Fibroblast of skin of right quadriceps (primary cell): ENCODE measurements at regions not wholly inside any gene's neighbourhood (a gene's known extent, or its start where the extent isn't known, plus 50 kb on each side); places are given as distances from the start of the nearest gene placed in this dataset.

ENCODE experiments used
- DNase-seq: peaks from one replicate; pipeline ENCODE4 v3.0.0-alpha.2; 2013

DNA sequence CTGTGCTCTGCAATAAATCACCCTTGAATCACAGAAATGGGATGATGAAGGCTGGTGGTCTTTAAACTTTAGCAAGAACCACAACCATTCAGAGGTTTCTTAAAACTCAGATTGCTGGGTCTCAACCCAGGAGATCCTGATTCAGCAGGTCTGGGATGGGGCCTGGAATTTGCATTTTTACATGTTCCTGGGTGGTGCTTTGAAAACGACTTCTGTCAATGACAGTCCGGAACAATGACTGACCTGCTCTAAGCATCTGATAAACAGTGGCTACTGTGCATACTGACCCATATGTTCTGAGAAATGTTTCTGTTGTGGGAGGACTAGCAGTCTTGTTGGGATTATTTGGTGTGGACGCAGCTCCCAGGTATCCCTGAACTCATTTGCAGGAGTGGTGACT is 92.7 kb downstream of the GADD45G start:
- no peak for DNase-seq

DNA sequence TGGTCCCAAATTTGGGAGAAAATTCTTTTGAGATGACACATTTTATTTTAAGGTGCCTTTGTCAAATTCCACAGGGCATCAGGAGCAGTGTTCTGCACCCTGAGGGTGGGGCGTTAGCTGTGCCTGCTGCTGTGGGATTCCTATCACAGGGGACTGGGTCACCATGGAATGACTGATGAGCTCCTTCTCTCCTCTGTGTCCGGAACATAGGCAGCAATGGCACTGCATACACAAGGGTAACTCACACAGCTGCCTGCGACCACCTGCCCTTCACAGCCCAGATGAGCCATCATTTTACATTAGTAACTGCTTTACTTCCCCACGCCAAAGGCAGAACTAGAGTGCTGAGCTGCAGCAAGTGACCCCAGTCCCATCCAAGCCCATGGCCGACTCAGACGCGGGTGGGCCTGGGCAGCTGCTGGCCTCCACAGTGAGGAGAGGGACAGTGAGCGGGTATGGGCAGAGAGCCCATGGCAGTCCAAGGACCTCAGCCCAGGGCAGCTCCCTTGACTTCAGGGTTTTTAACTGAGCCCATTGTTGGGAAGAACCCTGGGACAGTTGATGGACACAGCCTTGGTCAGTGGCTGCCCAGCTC is 93.7 kb downstream of the GADD45G start:
- no peak for DNase-seq

DNA sequence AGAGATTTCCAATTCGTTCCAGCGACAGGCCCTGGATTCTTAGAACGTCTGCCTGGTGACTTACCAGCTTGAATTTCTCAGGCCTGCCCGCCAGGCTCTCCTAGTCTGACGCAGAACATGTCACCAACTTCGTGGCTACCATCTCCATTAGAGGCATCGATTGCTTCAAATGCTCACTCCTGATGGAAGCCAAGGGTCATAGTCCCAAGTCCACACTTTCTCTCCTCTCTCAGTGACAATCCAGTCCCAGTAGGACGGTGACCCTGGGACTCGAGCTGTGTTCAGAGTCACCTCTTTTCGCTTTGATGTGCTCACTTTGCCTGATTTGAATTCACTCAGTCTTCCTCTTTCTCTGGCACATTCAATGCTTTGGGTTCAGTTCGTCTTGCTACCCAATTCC is 94.8 kb downstream of the GADD45G start:
- DNase-seq, result no peak

DNA sequence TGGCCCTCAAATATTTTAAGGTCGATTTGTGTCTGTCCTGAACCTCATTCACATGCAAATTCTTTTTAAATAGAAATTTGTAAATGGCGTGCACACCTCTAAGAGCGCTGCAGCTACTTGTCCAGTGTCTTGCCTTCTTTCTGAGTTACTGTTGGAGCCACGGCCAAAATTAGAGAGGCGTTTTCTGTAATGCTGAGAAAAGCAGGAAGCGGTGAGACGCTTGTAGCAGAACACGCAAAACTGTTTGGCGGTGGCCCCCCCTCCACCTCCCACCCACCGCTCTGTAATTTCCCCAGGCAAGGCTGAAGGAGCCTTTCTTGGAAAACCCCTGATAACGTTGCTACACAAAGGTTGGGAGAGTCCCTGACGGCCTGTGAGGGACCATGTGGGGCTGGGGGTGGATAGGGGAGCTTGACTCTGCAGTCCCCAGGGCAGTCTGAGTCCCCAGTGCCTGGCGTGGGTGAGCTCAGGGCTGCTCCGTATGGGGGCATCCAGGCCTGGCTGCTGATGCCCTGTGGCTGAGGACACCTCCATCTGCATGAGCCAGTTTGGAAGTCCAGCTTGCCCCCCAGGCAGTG is 96.5 kb downstream of the GADD45G start:
- DNase-seq, result no peak

DNA sequence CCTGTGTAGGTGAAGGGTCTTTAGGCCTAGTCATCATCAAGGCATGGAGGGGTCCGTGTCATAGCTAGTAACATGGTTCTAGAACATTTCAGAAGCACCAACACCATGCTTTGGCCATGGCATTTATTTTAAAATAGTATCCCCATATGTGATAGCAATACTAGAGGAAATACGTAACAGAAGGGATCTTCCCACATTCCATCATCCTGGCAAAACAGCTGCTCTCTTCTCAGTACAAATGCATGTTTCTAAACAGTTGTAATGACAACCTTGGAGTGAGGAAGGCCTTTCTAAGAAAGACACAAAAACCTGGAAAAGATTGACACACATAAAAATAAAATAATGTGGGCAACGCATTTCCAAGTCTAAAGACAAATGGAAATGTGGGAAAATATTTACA is 97.6 kb downstream of the GADD45G start:
- DNase-seq, result no peak

DNA sequence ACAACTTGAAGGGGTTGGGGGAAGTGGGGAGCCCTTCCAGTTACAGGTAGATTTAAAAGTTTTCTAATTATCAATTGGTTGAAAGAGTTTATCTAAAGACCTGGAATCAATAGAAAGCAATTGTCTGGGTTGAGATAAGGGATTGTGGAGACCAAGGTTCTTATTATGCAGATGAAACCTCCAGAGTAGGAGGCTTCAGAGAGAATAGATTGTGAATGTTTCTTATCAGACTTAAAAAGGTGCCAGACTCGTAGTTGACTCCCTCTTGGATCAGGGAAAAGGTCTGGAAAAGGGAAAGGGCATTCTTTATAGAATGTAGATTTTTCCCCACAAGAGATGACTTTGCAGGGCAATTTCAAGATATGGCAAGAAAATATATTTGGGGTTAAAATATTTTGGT is 100.8 kb downstream of the GADD45G start:
- no peak for DNase-seq

DNA sequence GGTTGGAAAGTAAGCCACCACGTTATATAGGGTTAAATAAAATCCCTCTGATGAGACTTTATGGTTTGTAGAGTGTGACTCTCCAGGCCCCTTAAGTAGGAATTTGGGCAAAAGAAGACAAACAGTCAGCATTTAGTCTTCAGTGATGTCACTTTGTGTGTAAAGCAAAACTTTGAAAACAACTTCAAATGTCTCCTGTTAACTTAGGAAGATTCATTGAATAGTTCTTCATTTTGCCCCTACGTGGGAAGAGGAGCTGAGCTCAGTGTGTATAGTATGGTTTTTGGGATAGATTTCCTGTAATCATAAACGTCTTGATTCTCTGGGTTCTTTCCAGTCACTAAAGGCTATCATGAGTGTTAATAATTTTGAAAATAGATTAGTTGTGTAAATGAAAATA is 101.3 kb downstream of the GADD45G start:
- no peak for DNase-seq

DNA sequence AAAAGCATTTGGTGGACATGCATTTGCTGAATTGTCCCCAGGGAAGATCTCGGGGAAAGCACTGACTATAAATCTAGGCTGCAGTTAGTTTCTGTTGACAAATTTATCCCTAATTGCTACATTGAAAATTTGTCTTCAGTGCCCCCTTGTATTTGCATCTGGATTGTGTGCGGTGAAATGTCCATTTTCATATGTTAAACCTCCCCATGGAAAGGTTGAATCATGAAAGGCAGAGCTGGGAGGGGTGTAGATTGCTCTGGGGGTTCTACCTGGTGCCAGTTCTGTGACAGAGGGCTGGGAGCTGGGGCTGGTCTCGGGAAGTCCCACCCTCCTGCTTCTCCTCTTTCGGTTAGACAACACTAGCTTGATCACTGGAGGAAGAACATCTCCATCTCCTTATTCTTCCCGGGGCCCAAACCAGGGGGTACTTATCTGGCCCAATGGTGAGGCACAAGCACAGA is 101.9 kb downstream of the GADD45G start:
- DNase-seq, result no peak

DNA sequence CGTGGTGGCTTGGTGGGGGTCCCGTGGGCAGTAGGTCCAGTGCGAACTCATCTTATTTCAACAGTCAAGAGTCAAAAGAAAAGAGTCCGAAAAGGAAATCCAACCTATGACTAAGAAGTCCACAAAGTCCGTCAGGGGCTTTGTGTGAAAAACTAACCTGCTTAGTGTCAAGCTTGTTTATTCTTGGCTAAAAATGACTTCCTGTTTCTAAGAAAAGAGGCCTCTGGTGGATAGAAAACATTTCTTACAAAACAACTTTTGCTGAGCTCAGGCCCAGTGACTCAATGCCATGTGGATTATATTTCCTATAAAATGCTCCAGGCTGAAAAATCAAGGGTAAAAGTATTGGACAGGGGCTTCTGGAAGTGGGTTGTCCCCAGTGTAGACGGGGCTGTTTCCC is 105.9 kb downstream of the GADD45G start:
- peak; percentile 47 for DNase-seq

DNA sequence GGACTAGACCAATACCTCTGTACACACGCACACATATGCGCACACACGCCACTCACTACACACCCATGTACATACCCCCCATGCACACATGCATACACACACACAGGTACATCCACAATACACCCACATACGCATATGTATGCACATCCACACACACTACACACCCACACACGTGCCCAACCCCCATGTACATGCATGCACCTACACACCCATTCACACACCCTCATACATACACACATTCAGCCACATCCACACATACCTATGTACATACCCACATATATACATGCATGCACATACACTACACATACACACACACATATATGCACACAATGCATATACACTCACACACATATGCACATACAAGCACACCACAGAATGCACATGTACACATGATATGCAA is 107.1 kb downstream of the GADD45G start:
- no peak for DNase-seq

DNA sequence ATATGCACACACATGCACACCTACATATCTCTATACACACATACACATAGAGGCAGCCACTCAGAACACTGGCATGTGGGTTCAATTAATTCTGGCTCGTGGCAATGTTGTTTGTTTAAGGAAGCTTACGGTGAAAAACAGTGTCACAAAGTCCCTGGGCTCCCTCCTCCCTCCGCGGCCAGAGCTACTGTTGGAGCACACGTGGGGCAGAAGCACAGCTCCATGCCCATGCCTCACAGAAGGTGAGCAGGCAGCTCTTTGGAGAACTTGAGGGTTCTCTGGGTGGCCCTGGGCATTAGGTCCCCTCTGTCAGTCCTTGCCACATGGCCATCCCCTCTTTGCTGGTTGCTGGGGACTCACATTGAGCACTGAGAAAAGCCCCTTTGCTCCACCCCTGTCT is 107.5 kb downstream of the GADD45G start:
- DNase-seq, result no peak

DNA sequence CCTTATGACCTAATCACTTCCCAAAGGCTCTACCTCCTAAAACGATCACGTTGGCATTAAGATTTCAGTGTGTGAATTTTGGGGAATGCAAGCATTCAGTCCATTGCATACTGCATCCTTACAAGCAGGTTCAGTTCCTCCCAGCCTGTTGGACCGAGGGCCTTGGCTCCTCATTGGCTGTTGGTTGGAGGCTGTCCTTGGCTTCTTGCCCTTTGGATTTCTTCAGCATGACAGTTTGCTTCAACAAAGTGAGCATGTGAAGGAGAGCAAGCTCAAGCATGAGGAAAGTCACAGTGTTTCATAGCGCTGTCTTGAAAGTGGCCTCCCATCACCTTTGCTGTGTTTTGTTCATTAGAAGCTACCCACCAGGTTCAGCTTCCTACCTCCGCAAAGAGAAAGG is 109.5 kb downstream of the GADD45G start:
- peak; percentile 10 for DNase-seq

DNA sequence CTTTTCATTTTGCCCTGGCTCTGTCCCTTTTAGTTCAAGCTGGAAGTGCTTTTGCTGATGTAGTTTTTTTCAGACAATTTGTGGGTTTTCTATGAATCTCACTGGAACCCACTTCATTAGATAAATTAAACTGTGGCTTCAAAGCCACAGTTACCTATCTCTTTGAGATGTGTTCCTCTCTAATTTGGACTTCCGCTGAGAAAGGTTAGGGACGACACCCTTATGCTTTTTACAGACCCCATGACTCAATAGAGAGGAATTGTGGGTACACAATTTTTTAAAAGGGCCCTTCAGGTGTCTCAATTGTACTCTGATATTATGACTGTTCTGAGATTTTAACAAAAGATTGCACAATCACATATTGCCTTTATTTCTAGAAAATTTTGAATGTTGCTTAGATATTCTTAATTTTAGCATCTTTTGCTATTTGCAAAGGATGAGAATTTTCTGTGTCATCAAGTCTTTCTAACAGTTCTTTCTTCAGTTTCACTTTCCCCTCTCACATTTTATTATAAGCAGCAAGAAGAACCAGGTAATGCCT is 110.6 kb downstream of the GADD45G start:
- DNase-seq, result no peak

DNA sequence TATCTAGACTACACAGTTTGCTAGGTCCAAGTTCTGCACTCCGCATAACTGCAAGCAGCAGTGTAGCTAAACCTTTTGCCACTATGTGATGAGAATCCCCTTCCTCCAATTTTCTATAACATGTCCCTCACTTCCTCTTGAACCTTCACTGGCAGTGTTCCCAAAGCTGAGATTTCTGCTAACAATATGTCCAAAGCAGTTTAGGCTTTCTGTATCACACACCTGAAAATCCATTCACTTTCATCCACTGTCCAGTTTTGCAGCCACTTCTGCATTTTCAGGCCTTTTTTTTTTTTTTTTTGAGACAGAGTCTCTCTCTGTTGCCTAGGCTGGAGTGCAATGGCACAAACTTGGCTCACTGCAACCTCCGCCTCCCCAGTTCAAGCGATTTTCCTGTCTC is 111.1 kb downstream of the GADD45G start:
- no peak for DNase-seq

DNA sequence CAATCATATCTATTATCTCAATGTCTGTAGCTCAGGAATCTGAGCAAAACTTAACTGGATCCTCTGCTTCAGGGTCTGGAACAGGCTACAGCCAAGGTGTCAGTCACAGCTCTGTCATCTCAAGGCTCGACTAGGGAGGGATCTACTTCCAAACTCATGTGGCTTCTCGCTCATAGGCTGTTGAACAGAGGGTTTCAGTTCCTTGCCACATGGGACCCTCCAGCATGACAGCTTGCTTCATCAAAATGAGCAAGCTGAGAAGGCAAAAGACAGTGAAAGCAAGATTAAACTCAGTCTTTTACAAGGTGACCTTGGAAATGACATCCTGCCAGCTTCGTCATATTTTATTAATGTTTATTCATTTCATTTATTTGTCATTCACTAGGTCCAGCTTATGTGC is 111.7 kb downstream of the GADD45G start:
- DNase-seq, result no peak

DNA sequence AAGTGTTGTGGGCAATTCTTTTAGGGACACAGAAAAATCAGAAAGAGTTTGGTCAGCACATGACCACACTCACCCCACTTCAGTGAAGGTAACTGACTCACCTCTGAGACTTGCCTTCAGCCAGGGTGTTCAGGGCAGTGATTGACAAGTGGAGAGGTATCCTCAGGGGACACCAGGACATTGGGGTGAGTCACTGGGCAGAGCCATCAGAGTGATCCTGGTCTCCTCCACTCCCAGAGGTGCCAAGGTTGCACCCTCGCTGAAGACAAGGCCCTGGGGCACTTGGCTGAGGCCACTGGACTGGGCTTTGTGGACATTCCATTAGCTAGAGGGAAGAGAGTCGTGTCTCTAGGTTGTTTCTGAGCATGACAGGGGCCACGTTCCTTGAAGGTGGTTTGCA is 113.4 kb downstream of the GADD45G start:
- no peak for DNase-seq

DNA sequence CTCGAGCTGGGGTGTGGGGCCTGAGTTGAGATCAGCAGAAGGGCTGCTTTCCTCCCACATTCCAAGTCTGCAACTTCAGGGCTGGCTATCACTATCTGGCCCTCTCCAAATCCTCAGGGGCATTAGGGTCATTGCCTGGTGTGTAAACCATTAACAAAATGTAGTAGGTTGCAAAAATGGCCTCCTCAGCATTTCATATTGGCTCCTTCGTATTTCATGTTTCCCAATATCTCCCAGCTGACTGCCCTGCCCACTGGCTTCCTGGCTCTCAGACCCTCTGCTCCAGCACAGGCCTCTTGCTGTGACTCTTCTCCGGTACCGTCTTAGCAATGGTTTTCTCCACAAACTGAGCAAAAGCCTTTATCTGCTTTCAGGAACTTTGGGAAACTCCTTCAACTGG is 113.8 kb downstream of the GADD45G start:
- DNase-seq, result no peak

DNA sequence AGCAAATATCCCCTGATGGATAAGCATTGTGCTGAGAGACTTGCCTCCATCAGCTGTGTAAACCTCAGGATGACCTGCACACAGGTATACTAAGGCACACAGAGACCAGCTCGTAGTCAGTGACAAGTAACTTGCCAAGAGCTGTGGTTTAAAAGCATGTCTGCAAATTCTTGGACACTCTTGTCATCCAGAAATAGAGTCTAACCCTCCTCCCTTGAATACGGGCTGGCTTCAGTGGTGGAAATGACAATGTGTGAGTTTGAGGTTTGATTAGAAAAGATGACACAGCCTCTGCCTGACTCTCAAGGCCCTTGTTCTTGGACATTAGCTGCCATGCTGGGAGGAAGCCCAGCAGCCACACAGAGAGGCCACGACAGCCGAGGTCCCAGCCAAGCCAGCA is 114.4 kb downstream of the GADD45G start:
- DNase-seq, result peak; percentile 28

DNA sequence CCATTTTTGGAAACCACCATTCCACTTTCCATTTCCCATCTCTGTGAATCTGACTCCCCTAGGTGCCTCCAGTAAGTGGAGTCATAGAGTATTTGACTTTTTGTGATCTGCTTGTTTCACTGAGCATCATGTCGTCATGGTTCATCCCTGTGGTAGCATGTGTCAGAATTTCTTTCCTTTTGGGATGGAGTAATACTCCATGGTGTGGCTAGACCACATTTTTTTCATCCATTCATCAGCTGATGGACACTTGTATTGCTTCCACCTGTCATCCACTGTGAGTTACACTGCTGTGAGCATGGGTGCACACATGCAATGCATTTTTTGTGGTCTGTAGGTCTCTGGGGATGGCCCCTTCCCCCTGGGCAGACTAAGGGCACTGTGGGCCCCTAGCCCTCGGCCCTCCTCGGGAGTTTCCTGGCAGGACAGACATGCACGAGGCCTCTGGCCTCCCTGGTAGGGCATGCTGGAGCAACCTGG is 115.9 kb downstream of the GADD45G start:
- DNase-seq, result peak; percentile 7

DNA sequence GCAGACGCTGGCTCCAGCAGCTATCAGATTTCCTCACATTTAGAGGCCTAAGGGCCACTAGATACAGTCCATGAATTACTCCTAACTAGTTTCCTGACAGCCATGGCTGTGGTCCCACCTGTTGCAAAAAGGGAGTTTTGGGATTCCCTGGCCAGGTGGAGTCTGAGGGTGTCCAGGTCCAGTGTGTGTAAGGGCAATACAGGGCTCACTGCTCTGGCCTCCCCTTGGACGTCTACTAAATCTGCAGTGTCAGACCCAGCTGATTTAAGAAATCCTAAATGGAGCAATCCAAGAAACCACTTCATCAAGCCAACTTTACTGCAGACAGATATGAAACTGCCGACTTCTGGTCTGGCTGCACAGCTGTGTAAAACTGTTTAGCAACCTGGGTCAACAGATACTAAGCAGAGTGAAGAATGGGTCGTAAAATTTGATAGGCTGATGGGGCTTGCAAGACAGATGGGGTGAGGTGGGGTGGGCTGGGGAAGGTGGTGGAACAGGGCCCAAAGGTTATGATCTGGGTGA is 116.4 kb downstream of the GADD45G start:
- DNase-seq, result no peak

DNA sequence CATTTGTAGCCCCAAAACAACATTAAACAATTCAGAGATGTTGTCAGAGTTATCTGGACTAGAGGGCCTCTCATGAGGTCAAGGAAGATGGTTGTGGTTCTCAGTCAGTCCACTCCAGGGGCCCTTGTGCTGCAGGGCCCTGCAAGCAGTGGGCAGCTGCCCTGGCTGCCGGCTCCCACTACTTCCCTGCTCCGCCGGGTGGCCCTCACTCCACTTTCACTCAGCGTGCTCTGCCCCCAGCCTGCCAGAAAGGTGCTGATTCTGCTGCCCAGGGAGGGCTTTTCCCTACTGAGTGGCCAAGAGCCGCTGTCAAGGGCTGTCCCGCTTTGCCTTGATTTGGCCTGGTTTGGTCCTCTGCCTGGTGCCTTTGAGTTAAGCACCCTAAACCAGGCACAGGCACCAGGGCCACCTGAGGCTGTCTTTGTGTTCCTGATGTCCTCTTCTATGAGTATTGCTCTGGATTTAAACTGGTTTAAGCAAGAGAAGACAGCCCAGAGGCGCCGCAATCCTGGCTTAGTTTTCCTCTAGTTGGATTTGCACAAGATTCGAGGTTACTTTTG is 117.2 kb downstream of the GADD45G start:
- DNase-seq, result no peak

DNA sequence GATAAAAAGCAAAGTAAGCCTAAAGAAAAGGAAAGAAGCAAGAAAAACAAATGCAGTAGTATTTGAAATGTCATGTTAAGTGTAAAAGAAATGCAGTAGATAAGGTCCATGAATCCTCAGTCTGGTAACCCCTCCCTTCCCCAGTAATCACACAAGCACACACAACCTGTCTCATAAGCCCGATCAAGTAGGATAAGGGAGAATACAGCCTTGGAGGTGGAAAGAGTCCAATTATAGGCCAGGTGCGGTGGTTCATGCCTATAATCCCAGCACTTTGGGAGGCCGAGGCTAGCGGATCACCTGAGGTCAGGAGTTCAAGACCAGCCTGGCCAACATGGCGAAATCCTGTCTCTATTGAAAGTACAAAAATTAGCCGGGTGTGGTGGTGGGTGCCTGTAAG is 117.9 kb downstream of the GADD45G start:
- no peak for DNase-seq

DNA sequence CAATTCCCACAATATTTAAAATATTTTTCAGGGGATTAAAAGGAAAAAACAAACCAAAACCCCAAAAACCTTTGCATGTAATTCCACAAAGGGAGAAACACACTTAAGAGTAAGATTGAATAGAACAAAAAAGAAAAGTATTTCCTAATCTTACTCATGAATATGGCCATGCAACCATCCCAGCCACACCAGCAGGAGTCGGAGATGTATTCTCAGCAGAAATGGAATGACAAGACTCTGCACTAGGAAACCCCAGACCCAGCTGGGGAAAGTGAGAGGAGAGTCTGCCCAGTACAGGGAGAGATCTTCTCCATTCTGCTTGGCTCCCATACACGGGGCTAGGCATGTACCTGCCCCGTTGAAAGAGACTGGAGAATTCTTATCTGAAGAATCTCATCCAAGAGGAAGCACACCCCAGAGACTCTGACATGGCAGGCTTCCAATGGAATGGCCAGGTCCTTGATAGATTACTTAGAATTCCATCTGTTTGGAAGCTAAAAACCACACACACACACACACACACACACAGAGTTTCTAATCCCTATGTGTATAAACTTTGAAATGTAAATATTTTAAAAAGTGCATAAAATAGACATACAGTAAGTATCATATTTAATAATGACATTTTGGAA is 118.8 kb downstream of the GADD45G start:
- DNase-seq, result peak; percentile 51

DNA sequence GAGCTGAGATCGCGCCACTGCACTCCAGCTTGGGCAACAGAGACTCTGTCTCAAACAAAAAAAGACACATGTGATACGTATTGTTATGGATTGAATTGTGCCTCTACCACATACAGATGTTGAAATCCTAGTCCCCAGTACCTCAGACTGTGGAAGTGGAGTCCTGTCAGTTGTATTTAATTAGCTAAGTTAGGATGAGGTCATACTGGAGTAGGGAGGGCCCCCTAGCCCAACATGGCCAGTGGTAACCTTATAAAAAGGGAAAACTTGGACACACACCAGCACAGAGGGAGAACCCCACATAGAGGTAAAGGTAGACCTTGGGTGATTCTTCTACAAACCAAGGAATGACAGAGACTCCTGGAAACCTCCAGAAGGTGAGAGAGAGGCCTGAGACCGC is 119.8 kb downstream of the GADD45G start:
- no peak for DNase-seq
